HG02588 (cell line): ENCODE measurements at regions not wholly inside any gene's neighbourhood (a gene's known extent, or its start where the extent isn't known, plus 50 kb on each side); places are given as distances from the start of the nearest gene placed in this dataset.

ENCODE experiments used
- ATAC-seq: cut with Tn5 transposase; IDR thresholded peaks from one replicate; pipeline ENCODE4 v1.9.1; 2021; ENCODE audit warnings: mild to moderate bottlenecking, moderate library complexity; ENCODE audit not compliant: unreplicated experiment

DNA sequence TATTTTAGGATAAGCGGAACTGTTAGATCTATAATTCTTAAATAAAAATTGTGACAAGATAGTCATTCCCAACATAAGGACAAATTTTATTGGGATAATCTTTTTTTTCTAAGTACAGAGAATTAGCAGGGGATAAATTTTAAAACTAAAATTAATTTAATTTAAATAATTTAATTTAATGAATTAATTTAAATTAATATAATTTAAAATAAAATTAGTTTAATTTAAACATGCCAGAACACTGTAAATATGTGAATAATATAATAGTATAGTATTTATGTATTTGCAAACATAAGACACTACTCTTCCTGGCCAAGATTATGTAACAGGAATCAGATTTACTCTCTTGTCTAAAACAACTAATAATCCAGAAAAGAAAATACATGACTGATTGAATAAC is 1055.9 kb downstream of the PDHA2 start:
- no peak for ATAC-seq

DNA sequence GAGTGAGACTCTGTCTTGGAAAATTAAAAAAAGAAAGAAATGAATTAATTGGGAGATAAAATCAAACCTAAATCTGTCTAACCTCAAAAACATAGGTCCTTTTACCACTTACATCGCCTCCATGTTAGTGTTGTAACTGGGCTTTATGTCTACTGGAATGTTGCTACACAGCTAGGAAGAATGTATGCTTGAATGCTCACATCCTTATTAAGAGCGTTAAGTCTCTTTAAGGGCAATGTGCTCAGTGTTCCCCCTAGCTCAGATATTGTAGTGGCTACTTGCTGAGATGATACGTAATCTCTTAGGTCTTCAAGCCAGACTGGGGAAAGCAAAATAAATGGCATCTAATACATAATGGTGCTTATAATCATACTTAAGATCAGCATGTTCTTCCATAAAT is 1072.8 kb downstream of the PDHA2 start:
- no peak for ATAC-seq

DNA sequence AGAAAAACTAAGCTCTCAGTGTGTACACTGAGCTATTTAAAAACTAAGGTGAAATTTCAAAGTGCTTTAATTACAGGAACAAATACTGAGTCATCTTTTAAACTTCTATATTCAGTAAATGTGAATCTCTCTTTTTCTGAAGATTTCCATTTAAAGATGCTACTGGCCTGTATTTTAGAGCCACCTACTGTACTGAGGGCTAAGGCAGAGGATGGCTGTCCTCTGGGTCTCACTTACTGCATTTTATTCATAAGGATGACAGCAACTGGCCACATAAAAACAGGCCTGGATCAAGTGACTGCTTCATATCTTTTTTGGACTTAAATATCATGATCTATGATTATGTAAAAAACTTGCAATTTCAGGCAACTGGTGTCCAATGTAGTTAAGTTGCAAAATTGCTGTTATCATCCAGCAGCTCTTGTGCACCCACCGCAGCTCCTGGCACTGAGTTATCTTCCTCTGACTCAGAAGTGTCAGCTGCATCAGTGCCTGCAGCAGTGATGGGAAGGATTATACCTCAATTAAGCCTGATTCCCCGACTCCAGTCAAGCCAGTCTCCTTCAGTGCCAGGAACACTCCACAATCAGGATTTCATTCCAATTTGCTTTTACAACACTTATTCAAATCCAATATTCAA is 1073.7 kb downstream of the PDHA2 start:
- no peak for ATAC-seq

DNA sequence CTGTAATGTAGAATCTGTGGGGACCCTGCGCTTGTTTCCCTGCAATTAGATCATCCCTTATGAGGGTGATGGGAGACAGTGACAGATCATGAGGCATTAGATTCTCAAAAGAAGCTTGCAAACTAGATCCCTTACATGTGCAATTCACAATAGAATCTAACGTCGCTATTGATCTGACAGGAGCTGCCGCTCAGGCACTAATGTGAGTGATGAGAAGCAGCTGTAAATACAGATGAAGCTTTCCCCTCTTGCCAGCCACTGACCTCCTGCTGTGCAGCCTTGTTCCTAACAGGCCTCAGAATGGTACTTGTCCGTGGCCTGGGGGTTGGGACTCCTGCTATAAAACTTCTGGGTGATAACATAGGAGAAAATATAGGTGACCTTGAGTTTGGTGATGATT is 1076.8 kb downstream of the PDHA2 start:
- ATAC-seq: no peak

DNA sequence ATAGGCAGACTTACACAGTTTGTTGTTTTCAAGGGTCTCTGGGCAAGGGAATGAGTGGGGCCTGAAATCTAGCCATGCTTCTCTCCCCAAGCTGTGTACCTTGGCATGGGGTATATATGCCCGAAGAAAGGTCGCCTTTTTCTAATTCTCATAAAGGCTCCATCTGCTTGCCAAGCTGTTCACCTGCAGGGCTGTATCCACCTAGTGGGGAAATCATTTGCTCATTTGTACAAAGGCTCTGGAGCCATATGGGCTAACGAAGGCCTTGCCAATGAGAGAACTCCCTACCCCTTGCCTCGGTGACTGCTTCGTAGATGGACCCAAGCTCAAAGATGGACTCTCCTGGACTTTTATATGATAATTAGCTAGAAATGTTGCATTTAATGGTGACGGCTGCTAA is 1097.0 kb downstream of the PDHA2 start:
- ATAC-seq: no peak

DNA sequence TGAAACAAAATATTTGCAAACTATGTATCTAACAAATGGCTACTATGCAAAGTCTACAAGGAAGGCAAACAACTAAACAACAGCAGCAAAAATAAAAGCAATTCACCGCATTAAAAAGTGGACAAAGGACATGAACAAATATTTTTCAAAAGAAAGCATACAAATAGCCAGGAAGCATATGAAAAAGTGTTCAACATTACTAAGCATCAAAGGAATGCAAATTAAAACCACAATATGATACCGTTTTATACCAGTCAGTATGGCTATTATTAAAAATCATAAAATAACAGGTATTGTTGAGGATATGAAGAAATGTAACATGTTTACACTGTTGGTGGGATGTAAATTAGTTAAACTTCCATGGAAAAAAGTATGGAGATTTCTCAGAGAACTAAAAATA is 1106.7 kb downstream of the PDHA2 start:
- no peak for ATAC-seq

DNA sequence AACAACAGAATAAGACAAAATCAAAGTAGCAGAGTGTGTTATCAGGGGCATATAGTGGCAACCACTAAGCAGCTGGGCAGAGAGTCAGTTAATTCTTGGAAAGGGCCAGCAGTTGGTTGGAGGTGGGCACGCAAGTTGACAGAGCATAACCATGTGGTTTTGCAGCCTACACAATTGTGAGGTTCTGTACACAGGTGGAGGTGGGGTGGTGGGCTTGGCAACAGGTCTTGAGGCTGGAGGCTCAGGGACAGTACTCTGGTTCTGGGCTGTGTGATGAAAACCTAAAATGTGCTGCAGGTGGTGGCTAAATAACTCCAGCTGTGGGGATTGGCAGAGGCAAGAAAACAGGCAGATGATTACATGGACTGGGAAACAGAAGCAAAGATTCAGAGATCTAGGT is 1112.7 kb downstream of the PDHA2 start:
- ATAC-seq: no peak

DNA sequence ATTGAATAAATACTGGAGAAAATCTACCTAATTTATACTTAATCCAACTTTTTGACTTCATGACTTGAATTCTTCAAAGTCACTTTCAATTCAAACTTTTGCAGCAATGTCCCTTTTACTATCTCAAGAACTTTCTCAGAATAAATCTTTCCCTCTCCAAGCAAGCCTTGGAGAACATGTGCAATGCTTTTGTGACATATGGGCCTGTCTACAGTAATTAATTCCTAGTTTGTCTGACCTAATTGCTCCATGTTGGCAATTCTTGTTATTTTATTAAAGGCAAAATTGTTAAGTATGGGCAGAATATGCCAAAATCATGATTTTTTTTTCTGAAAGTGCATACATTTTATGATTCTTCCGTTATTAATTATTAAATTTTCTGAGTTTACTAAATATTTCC is 1115.3 kb downstream of the PDHA2 start:
- ATAC-seq: no peak

DNA sequence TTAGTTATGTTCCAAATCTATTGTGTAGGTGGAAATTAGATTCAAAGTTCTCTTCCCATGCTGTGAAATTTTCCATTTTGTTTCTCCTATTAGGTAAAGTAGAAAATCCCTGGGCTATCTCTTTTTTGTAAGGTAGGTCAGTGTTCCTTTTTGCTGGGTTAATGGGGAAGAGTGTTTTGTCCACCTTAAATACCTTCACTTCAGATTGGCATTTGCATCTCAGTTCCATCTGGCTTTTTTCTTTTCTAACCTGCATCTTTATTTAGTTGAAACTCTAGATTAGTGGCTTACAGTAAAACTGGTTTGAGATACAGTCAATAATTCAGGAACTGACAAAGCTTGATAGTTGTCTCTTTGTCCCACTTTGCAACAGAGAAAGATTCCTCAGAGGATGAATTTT is 1115.8 kb downstream of the PDHA2 start:
- ATAC-seq: no peak

DNA sequence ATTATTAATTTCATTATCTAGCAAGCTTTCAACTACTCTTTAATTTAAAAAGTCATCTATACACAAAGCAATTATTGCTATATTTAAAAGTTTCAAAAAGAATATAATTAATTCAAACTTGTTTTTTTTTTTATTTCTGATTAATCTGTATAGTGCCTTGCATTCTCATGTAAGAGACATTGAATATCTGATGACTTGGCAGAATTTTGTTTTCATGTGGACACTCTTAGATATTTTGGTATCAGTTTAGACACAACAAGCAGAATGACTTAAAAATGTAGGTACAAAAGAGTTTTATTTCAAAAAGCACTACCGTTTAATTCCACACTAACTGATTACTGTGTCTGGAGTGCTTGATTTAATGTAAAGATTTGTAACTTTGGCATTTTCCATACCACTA is 1129.6 kb downstream of the PDHA2 start:
- no peak for ATAC-seq

DNA sequence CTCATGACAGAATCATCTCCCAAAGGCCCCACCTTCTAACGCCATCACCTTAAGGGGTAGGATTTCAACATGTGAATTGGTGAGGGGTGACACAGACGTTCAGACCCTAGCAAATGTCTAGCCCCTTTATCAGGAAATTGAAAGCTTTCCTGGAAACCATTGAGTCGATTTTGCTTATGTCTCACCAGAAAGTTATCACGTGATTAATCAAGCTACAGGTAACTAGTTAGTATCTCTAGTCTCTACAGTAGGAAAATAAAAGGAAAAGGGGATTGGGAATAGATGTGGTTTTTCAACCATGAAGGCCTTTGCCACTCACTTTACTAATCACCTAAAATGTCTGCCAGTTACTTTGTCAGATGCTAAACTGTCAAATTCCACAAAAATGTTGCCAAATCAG is 1133.0 kb downstream of the PDHA2 start:
- no peak for ATAC-seq

DNA sequence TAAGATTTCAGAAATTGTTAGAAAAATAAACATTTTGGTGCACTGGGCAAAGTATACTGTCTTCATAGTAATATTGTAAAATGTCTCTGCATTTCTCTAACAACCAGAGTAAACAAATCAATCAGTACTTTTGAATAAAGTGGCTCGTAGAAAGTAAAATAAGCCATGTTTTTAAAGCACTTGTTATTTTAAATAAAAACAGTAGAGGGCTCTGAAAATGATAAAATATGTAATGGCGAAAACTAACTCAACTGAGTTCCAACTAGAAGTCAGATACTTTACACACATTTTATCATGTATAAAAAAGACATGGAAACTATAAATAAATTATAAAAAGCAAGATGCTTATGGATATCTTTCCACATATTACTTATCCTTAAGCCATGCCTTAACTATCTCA is 1134.4 kb downstream of the PDHA2 start:
- no peak for ATAC-seq

DNA sequence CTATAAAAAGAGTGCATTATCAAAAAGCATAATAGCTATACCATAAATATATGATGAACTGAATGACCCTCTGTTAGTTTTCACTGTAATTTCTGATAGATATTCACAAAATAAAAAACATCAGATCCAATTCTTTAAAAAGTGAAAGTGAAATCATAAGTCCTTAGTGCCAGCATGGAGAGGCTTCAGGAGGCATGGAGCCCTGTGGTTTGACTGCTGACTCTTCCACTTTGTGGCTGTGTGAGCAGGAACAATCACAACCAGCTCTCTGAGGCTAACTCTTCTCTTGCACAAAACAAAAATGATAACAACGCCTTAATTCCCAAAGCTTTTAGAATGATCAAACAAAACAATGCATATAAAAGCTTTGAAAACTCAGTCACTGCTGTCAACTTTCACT is 1143.9 kb downstream of the PDHA2 start:
- no peak for ATAC-seq

DNA sequence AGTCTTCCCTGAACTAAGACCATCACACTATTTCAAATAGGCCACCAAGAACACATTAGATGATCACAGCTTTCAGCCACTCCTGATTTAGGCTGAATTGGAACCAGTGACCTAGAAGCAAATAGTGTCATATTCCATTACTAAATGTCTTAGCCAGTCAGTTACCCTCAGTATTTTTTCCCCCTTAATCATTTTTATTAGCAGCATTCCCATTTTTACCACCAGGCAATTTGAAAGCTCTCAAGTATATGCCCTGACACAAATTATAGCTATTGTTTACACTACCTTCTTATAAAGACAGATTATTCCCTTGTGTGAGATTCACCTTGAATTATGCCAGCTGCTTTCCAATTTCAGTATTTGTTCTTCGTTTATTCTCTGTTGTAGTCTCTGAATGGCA is 1146.9 kb downstream of the PDHA2 start:
- ATAC-seq: no peak

DNA sequence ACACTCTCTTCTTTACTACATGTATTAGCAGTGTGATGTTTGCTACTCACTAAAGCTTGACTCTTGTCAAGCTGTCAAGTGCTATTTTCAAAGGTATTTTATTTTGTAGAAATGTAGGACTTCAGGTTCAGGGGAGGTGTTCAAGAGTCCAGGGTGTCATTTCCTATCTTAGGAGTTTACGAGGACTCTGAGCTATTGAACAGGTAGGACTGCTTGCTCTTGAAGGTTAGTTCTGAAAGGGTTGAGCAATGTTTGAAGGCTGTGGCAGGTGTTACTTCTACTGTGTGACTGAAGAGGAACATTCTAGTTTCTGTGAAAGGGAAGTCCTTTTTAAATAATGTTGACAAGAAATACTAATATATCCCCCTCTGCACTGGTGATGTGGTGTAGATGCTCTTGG is 1151.2 kb downstream of the PDHA2 start:
- no peak for ATAC-seq

DNA sequence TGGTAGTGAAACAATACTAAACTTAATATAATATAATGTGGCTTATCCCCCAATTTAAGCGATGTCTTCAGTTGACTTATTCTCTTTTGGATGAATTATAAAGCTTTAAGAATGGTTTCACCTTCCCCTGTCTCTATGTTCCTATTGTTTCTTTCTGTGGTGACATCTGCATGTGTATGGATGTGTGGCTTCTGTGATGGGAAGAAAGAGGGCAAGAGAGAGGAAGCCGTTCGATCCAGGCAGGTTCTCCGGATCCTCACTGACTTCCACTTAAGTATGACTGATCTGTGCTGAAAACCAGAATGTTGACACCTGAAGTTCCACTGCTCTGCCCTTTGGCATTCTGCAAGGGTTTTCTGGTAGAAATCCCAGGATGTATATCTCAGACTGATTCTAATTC is 1150.8 kb downstream of the STPG2 start:
- no peak for ATAC-seq

DNA sequence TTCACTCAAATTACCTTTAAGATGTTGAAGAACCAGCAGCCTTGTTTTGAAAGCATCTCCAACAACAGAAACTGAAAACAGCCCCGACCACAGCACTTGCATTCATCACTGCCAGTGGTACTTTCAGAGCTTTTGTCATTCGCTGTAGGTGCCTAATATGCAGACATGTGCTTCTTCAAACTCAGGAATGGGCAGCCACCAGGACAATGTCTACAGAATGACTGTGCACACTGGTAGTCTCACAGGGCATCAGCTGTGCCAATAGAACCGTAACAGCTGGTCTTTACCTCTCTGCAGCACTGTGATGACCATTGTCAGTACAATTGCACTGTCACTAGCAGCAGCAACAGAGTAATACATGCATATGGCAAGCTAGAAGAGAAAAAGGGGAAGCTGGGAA is 1149.7 kb downstream of the STPG2 start:
- no peak for ATAC-seq

DNA sequence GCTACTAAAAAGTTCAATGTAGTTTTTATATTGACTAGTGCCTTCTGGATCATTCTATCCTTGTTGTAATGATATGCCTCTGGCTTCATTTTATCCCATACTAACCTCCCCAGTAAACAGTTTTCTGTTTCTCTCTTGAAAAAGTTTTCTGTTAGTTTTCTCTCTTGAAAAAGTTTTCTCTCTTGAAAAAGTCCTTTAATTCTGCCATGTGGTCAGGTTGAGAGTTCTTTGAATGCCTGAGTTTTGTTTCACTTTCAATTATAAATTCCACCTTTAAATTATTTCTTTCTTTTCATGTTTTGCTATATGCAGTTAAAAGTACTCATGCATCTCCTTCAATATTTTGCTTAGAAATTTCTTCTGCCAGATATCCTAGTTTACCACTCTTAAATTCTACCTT is 1139.6 kb downstream of the STPG2 start:
- no peak for ATAC-seq

DNA sequence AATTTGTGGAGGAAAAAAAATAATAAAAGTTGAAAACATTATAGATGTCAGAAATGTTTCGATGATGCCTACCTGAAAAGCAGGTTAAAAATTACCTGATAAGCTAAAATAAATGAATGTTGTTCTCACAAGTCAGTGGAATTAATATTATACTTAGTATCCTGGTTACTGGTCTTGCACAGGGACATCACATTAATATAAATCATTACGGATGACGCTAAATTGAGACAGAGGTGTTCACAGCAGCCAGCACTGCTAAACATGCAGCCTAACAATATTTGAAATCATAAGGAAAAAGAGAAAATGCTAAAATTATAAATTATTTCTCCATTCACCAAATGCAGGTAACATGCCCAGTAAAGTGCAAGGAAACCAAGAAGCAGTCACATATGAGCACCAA is 1130.0 kb downstream of the STPG2 start:
- ATAC-seq: no peak

DNA sequence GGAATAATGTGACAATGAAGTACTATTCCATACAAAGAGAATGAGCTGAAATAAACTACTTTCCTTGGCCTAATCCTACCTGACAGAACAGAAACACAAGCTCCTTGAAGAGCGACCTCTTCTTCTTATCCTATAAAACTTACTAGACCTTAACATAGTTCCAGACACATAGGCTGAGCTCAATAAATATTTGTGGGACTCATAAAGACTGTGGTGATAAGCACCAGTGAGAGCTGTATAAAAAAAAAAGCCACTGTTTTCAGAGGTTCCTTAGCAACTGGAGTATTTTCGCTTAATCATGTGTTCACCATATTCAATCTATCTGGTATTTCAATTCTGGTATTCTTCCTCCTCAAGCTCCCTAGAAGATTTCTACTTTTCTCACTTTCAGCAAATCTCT is 1129.6 kb downstream of the STPG2 start:
- ATAC-seq: no peak

DNA sequence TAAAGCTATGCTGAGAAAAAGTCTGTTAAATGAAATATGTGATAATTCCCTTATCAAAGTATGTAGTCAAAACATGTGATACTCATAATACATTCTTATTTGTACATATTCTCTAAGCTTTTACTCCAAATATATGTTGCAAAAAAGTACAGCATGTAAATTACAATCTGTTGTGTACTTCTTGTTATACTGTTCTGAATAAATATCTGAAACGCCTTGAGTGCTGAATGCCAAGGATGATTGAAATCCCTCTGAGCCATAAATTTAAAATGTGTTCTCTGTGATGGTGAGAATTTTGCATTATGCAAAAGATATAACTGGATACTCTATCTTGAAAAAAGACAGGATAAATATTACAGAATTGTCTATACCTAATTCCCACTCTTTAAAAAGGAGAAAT is 1128.0 kb downstream of the STPG2 start:
- no peak for ATAC-seq

DNA sequence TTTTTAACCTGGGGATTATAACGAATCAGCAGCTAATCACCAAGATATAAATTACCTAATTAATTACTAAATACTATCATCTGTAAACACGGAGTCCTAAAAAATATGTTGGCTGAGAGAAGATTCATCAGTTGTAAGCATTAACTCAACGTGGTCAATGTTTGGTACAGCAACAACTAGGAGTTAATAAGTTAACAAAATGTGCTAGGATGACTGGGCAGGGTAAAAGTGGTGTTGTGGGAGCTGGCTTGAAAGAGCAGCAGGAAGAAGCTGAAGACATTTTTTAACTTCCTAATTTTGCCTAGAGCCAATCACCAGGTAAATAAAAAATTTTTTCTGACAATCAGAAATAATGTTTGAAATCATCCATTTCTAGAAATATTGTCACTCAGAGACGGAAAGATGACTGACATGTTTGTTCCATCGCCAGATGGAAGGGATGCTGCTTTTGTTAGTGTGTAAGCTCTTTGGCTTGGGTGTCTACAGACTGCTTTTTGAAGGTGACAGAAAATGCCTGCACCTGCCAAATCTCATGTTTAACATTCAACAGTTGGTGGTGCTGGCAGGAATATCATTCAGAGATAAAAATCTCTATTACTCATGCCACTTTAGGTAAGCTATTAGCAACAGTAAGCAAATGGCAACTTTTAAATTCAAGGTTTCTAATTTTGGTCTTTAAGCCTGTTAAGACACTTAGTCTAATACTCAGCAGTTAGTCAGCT is 1126.9 kb downstream of the STPG2 start:
- no peak for ATAC-seq
